ENCODE measurements at regions not wholly inside any gene's neighbourhood (a gene's known extent, or its start where the extent isn't known, plus 50 kb on each side); places are given as distances from the start of the nearest gene placed in this dataset.

DNA sequence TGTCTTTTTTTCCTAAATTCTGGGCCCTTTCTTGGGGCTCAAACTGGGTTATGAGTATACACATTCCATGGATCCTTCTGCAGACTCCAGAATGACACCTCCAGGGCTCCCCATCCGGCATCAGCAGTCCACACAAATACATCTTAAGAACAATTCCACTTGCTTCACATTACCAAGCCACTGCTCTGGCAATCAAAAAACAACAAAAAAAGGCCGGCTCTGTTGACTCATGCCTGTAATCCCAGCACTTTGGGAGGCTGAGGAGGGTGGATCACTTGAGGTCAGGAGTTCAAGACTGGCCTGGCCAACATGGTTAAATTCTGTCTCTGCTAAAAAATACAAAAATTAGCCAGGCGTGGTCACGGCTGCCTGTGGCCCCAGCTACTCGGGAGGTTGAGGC lies 49.9 kb upstream of the LPP start:
- ChIA-PET CTCF (no interaction called here), POLR2A (no interaction called here)
- no peaks in the 10 kb centered on the region for H4K20me1 ChIP-seq (replicated peaks; ENCODE audit: control insufficient read depth, extremely low read depth, insufficient read depth, low read length)
- intact Hi-C loops (cut with micrococcal nuclease): no loop called here
- H3K9me3 ChIP-seq (replicated peaks; ENCODE audit: control insufficient read depth, insufficient read depth, low read length): no peaks in the 10 kb centered on the region
- dilution Hi-C loops (cut with MboI; ENCODE audit: extremely low pct_ligation_motif_present, low sequenced_read_pairs): no loop called here
- H3K9ac ChIP-seq (replicated peaks; ENCODE audit: extremely low read depth, insufficient read depth, low read length): no peak overlapping the region
- DNase-seq (ENCODE audit: low read depth, low spot score) (no peak), FAIRE-seq (no peak)
- no TSS peak for BruUV-seq (replicated peaks)
- no peak overlapping the region for H3K27ac ChIP-seq (ENCODE audit: insufficient read depth, low read depth, low read length)
- no peak overlapping the region for H2AFZ ChIP-seq (ENCODE audit: low read depth, low read length)
- no peaks in the 10 kb centered on the region for H3K79me2 ChIP-seq (ENCODE audit: control insufficient read depth, insufficient read depth, low read length)
- H3K36me3 ChIP-seq (ENCODE audit: control insufficient read depth in 2 of 2, extremely low read depth in 1 of 2, insufficient read depth in 2 of 2, low read length in 2 of 2): no peaks in the 10 kb centered on the region
- no peak overlapping the region for H3K4me2 ChIP-seq (ENCODE audit: insufficient read depth, low read length)
- no peaks in the 10 kb centered on the region for H3K9me1 ChIP-seq (replicated peaks; ENCODE audit: control insufficient read depth, extremely low read depth, insufficient read depth, low read length)
- H3K4me1 ChIP-seq (ENCODE audit: control insufficient read depth, extremely low read depth, insufficient read depth, low read length): no peaks in the 10 kb centered on the region
- peaks cover 3 to 7% of the 10 kb centered on the region in 2 experiments for H3K27me3 ChIP-seq (ENCODE audit: control insufficient read depth in 2 of 2, insufficient read depth in 2 of 2, low read length in 2 of 2)
- no peak overlapping the region for H3K4me3 ChIP-seq (replicated peaks in 1 of 3; ENCODE audit: insufficient read depth in 1 of 3, low read depth in 1 of 3, low read length in 3 of 3)
- TF ChIP-seq POLR2AphosphoS5 (IDR thresholded peaks at IDR 0.05; ENCODE audit: insufficient read depth, low read depth, low read length) (no peak), GATA2 (IDR thresholded peaks at IDR 0.05; ENCODE audit: insufficient read depth, insufficient read length, low read depth, low read length) (no peak), MYC (IDR thresholded peaks at IDR 0.05; ENCODE audit: low read depth, low read length) (no peak), POLR2A (IDR thresholded peaks at IDR 0.05; ENCODE audit: low read depth, low read length) (no peak), FOS (IDR thresholded peaks at IDR 0.05; ENCODE audit: borderline replicate concordance, insufficient read depth, low read length) (no peak), JUN (IDR thresholded peaks at IDR 0.05; ENCODE audit: borderline replicate concordance, insufficient read depth, insufficient read length, low read depth) (no peak), EZH2 (IDR thresholded peaks at IDR 0.05; ENCODE audit: borderline replicate concordance, low read depth, low read length, severe bottlenecking) (no peak)
- TF ChIP-seq, protein P1, sequence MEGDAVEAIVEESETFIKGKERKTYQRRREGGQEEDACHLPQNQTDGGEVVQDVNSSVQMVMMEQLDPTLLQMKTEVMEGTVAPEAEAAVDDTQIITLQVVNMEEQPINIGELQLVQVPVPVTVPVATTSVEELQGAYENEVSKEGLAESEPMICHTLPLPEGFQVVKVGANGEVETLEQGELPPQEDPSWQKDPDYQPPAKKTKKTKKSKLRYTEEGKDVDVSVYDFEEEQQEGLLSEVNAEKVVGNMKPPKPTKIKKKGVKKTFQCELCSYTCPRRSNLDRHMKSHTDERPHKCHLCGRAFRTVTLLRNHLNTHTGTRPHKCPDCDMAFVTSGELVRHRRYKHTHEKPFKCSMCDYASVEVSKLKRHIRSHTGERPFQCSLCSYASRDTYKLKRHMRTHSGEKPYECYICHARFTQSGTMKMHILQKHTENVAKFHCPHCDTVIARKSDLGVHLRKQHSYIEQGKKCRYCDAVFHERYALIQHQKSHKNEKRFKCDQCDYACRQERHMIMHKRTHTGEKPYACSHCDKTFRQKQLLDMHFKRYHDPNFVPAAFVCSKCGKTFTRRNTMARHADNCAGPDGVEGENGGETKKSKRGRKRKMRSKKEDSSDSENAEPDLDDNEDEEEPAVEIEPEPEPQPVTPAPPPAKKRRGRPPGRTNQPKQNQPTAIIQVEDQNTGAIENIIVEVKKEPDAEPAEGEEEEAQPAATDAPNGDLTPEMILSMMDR (IDR thresholded peaks at IDR 0.05; ENCODE audit: extremely low read depth in 1 of 2, insufficient read depth in 1 of 2, low read depth in 1 of 2, low read length in 2 of 2): no peak
- TF ChIP-seq, protein P2, sequence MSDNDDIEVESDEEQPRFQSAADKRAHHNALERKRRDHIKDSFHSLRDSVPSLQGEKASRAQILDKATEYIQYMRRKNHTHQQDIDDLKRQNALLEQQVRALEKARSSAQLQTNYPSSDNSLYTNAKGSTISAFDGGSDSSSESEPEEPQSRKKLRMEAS (IDR thresholded peaks at IDR 0.05; ENCODE audit: insufficient read depth, insufficient read length): no peak
